ENCODE measurements at regions not wholly inside any gene's neighbourhood (a gene's known extent, or its start where the extent isn't known, plus 50 kb on each side); places are given as distances from the start of the nearest gene placed in this dataset.

GRCh38 chr4:12122316-12122715, 693.6 kb upstream of the HS3ST1 start:
- Histone ChIP-seq H3K9me1 (ENCODE audit: control insufficient read depth, insufficient read depth, low read length) (no peaks in the 10 kb centered on the region), H3K4me1 (replicated peaks in 1 of 2; ENCODE audit: control insufficient read depth in 2 of 2, insufficient read depth in 2 of 2, low read length in 2 of 2) (no peaks in the 10 kb centered on the region), H3K9me3 (replicated peaks; ENCODE audit: control insufficient read depth, insufficient read depth, low read depth, low read length) (no peaks in the 10 kb centered on the region), H3K4me3 (no peak overlapping the region), H3K36me3 (ENCODE audit: control insufficient read depth, insufficient read depth, low read length) (no peaks in the 10 kb centered on the region), H2AFZ (ENCODE audit: low read depth, low read length) (no peak overlapping the region), H3K27ac (ENCODE audit: extremely low read depth, low read depth, low read length) (no peak overlapping the region), H4K20me1 (replicated peaks; ENCODE audit: control insufficient read depth, insufficient read depth, low read length) (no peaks in the 10 kb centered on the region), H3K4me2 (ENCODE audit: insufficient read depth, low read length) (no peak overlapping the region), H3K27me3 (ENCODE audit: control insufficient read depth in 2 of 2, insufficient read depth in 2 of 2, low read length in 2 of 2) (no peaks in the 10 kb centered on the region), H3K79me2 (ENCODE audit: control insufficient read depth, insufficient read depth, low read length) (no peaks in the 10 kb centered on the region), H3K9ac (ENCODE audit: insufficient read depth in 1 of 2, low read depth in 2 of 2, low read length in 2 of 2) (no peak overlapping the region)
- 0% methylated on average over 2 of the region's 2 CpGs for WGBS (ENCODE audit: insufficient coverage, low coverage, missing lambda C conversion rate)
- TF ChIP-seq PBX2 (CRISPR knock-in tag; IDR thresholded peaks at IDR 0.05; ENCODE audit: low read depth) = no peak
- no peak for TF ChIP-seq PBX2 (tag; conservative IDR thresholded peaks at IDR 0.05; ENCODE audit: low read depth)
- no peak for TF ChIP-seq CSDE1 (IDR thresholded peaks at IDR 0.05)
- TF ChIP-seq ZC3H8 (IDR thresholded peaks at IDR 0.05) = no peak
- TF ChIP-seq UBTF (IDR thresholded peaks at IDR 0.05; ENCODE audit: borderline replicate concordance in 1 of 2, low read depth in 2 of 2, low read length in 2 of 2) = no peak
- no peak for TF ChIP-seq XRCC5 (IDR thresholded peaks at IDR 0.05; ENCODE audit: low read depth, low read length)
- no peak for TF ChIP-seq SOX6 (IDR thresholded peaks at IDR 0.05)
- TF ChIP-seq TAF9B (IDR thresholded peaks at IDR 0.05; ENCODE audit: partially characterized antibody) = no peak
- no peak for TF ChIP-seq FIP1L1 (IDR thresholded peaks at IDR 0.05; ENCODE audit: low read depth, low read length, poor library complexity, severe bottlenecking)
- no peak for TF ChIP-seq ZFX (CRISPR knock-in tag; IDR thresholded peaks at IDR 0.05)
- no peak for TF ChIP-seq FOXK2 (conservative IDR thresholded peaks at IDR 0.05 in 1 of 2, IDR thresholded peaks at IDR 0.05 in 1 of 2; ENCODE audit: low read depth in 2 of 2)
- TF ChIP-seq ZNF24 (IDR thresholded peaks at IDR 0.05) = no peak
- TF ChIP-seq NFYB (IDR thresholded peaks at IDR 0.05; ENCODE audit: extremely low read depth, insufficient read length) = no peak
- no peak for TF ChIP-seq ZNF79 (CRISPR knock-in tag; IDR thresholded peaks at IDR 0.05; ENCODE audit: low read depth)
- POLR2A ChIA-PET = no interaction called here
- no TSS peak for BruUV-seq (replicated peaks)
- CTCF ChIA-PET (ENCODE audit: low intra/inter-chr PET ratio) = no interaction called here
- FAIRE-seq (no peak), DNase-seq (ENCODE audit: extremely low read depth in 1 of 4, low spot score in 3 of 4) (no peak), ATAC-seq (no peak)
- in situ Hi-C loops (cut with MboI) (no loop called here), intact Hi-C loops (cut with micrococcal nuclease) (no loop called here)

Measured in K562 (cell line).